ENCODE measurements at regions not wholly inside any gene's neighbourhood (a gene's known extent, or its start where the extent isn't known, plus 50 kb on each side); places are given as distances from the start of the nearest gene placed in this dataset.

DNA sequence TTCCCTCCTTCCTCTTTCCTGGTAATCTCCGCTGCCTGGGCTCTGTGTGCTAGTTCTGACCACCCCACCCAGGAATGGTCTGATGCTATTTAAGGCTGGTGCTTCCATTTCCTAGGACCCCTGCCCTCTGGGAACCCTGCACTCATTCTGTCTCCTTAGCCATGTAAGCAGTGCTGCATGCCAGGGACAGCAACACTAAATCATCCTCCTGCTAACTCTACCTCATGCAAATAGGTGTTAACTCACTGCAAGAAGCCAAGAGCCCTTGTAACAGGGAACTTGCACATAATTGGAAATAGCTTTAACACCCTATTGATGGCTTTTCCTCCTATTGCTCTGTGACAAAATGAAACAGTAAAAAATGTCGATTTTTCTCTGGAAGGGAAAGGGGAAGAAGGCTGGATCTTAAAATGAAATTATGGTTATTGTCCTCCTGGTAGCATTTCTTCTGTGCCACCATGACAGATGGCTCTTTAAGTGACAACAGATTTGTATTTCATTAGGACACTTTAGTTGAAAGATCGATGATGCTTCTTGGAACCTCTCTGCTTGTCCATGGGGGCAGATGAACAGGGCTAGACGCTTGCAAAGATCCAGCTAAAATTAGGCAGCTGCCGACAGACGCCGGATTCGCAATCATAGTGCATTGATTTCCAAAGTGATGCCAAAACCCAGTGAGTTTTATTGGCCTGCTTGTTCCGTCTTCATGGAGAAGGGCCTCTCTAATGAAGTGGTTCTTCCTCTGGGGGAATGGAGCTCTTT lies 551.7 kb downstream of the MATN1 start:
- TF ChIP-seq, protein P1, sequence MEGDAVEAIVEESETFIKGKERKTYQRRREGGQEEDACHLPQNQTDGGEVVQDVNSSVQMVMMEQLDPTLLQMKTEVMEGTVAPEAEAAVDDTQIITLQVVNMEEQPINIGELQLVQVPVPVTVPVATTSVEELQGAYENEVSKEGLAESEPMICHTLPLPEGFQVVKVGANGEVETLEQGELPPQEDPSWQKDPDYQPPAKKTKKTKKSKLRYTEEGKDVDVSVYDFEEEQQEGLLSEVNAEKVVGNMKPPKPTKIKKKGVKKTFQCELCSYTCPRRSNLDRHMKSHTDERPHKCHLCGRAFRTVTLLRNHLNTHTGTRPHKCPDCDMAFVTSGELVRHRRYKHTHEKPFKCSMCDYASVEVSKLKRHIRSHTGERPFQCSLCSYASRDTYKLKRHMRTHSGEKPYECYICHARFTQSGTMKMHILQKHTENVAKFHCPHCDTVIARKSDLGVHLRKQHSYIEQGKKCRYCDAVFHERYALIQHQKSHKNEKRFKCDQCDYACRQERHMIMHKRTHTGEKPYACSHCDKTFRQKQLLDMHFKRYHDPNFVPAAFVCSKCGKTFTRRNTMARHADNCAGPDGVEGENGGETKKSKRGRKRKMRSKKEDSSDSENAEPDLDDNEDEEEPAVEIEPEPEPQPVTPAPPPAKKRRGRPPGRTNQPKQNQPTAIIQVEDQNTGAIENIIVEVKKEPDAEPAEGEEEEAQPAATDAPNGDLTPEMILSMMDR (IDR thresholded peaks at IDR 0.05), result no peak
- no peak for TF ChIP-seq POLR2AphosphoS5 (IDR thresholded peaks at IDR 0.05)
